ENCODE measurements at regions not wholly inside any gene's neighbourhood (a gene's known extent, or its start where the extent isn't known, plus 50 kb on each side); places are given as distances from the start of the nearest gene placed in this dataset.

- intact Hi-C loops (cut with micrococcal nuclease) = no loop called here
- H3K9me3 ChIP-seq (replicated peaks in 1 of 2; ENCODE audit: control insufficient read depth in 1 of 2, insufficient read depth in 1 of 2, low read length in 2 of 2) = peaks cover 0 to 8% of the 10 kb centered on the region in 2 donors
- no peak for TF ChIP-seq CTCF (IDR thresholded peaks at IDR 0.05)
- H2AFZ ChIP-seq (ENCODE audit: insufficient read depth, low read depth, low read length, poor library complexity, severe bottlenecking) = no peak overlapping the region
- H3K4me1 ChIP-seq (ENCODE audit: control insufficient read depth in 1 of 2, insufficient read depth in 2 of 2, low read length in 2 of 2) = no peaks in the 10 kb centered on the region
- no peak overlapping the region for H3K4me2 ChIP-seq (replicated peaks; ENCODE audit: extremely low read depth, low read length, poor library complexity, severe bottlenecking)
- H3K79me2 ChIP-seq (ENCODE audit: insufficient read depth, low read length) = no peaks in the 10 kb centered on the region
- H3K36me3 Mint-ChIP-seq = no peaks in the 10 kb centered on the region
- no peak for DNase-seq
- no peak overlapping the region for H3K9ac ChIP-seq (ENCODE audit: insufficient read depth, low read length, poor library complexity, severe bottlenecking)
- WGBS (ENCODE audit: insufficient coverage) = no CpG with 5 or more reads among the region's 2 CpGs
- H3K27ac ChIP-seq (ENCODE audit: low read depth in 1 of 2, low read length in 2 of 2) = no peak overlapping the region
- no peak overlapping the region for H3K4me3 ChIP-seq (replicated peaks in 1 of 3; ENCODE audit: low read depth in 2 of 3, low read length in 3 of 3)
- H3K27ac Mint-ChIP-seq = no peak overlapping the region
- peaks cover 5 to 15% (median 11%) of the 10 kb centered on the region in 7 donors for H3K9me3 Mint-ChIP-seq
- H3K27me3 Mint-ChIP-seq (ENCODE audit: low read depth in 3 of 3) = peaks cover 0 to 2% (median 2%) of the 10 kb centered on the region in 3 donors
- no peaks in the 10 kb centered on the region for H3K36me3 ChIP-seq (replicated peaks in 1 of 2; ENCODE audit: control insufficient read depth in 1 of 2, insufficient read depth in 2 of 2, low read length in 2 of 2)
- no peaks in the 10 kb centered on the region for H3K27me3 ChIP-seq (ENCODE audit: control insufficient read depth in 2 of 2, insufficient read depth in 2 of 2, low read length in 2 of 2)
- no peak overlapping the region for H3K4me3 Mint-ChIP-seq
- no peaks in the 10 kb centered on the region for H3K4me1 Mint-ChIP-seq
- no peaks in the 10 kb centered on the region for H4K20me1 ChIP-seq (ENCODE audit: insufficient read depth, low read length)
Observed at GRCh38 chr3:70409018-70409417, 96.6 kb upstream of the MDFIC2 start.

DNA sequence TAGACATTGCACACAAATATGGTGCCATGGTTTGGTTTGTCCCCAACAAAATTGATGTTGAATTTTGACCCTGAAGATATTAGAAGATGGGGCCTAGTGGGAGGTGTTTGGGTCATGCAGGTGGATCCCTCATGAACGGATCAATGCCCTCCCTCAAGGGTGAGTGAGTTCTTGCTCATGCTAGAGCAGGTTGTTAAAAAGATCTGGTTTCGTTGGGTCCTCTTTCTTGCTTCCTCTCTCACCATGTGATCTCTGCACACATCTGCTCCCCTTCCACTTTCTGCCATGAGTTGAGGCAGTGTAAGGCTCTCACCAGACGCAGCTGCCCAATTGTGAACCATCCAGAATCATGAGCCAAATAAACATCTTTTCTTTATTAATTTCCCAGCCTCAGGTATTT is 87.8 kb upstream of the MDFIC2 start:
- Histone ChIP-seq H3K27me3 (ENCODE audit: control insufficient read depth in 2 of 2, insufficient read depth in 2 of 2, low read length in 2 of 2) (no peaks in the 10 kb centered on the region), H3K4me1 (ENCODE audit: control insufficient read depth in 1 of 2, insufficient read depth in 2 of 2, low read length in 2 of 2) (no peaks in the 10 kb centered on the region), H3K36me3 (replicated peaks in 1 of 2; ENCODE audit: control insufficient read depth in 1 of 2, insufficient read depth in 2 of 2, low read length in 2 of 2) (no peaks in the 10 kb centered on the region), H2AFZ (ENCODE audit: insufficient read depth, low read depth, low read length, poor library complexity, severe bottlenecking) (no peak overlapping the region), H4K20me1 (ENCODE audit: insufficient read depth, low read length) (no peaks in the 10 kb centered on the region), H3K9ac (ENCODE audit: insufficient read depth, low read length, poor library complexity, severe bottlenecking) (no peak overlapping the region), H3K4me3 (replicated peaks in 1 of 3; ENCODE audit: low read depth in 2 of 3, low read length in 3 of 3) (no peak overlapping the region), H3K4me2 (replicated peaks; ENCODE audit: extremely low read depth, low read length, poor library complexity, severe bottlenecking) (no peak overlapping the region), H3K27ac (ENCODE audit: low read depth in 1 of 2, low read length in 2 of 2) (no peak overlapping the region), H3K79me2 (ENCODE audit: insufficient read depth, low read length) (no peaks in the 10 kb centered on the region), H3K9me3 (replicated peaks in 1 of 2; ENCODE audit: control insufficient read depth in 1 of 2, insufficient read depth in 1 of 2, low read length in 2 of 2) (no peaks in the 10 kb centered on the region)
- Mint-ChIP-seq H3K27me3 (ENCODE audit: low read depth in 3 of 3) (peaks cover 2 to 3% (median 2%) of the 10 kb centered on the region in 3 donors), H3K27ac (no peak overlapping the region), H3K9me3 (peaks cover 0 to 5% (median 0%) of the 10 kb centered on the region in 7 donors), H3K4me3 (no peak overlapping the region), H3K4me1 (no peaks in the 10 kb centered on the region), H3K36me3 (no peaks in the 10 kb centered on the region)
- no CpG with 5 or more reads among the region's 3 CpGs for WGBS (ENCODE audit: insufficient coverage)
- DNase-seq = no peak
- intact Hi-C loops (cut with micrococcal nuclease) = no loop called here
- TF ChIP-seq CTCF (IDR thresholded peaks at IDR 0.05) = no peak
